H1 (cell line): ENCODE measurements at regions not wholly inside any gene's neighbourhood (a gene's known extent, or its start where the extent isn't known, plus 50 kb on each side); places are given as distances from the start of the nearest gene placed in this dataset.

Source experiments
- FOSL1 ChIP-seq: IDR thresholded peaks from 2 replicates; pipeline ENCODE4 v1.6.1; 2011; ENCODE audit warnings: mild to moderate bottlenecking, low read depth, low read length, moderate library complexity; ENCODE audit not compliant: insufficient read depth
- ZNF274 ChIP-seq: IDR thresholded peaks from 2 replicates; pipeline ENCODE4 v1.7.0; 2012; ENCODE audit warnings: low read length, borderline replicate concordance; ENCODE audit errors: extremely low read depth

- no peak for TF ChIP-seq ZNF274
- no peak for TF ChIP-seq FOSL1
These were observed 728.3 kb upstream of the PHF14 start (continued) for GRCh38 chr7:10245406-10245805.
